ENCODE measurements at regions not wholly inside any gene's neighbourhood (a gene's known extent, or its start where the extent isn't known, plus 50 kb on each side); places are given as distances from the start of the nearest gene placed in this dataset.

DNA sequence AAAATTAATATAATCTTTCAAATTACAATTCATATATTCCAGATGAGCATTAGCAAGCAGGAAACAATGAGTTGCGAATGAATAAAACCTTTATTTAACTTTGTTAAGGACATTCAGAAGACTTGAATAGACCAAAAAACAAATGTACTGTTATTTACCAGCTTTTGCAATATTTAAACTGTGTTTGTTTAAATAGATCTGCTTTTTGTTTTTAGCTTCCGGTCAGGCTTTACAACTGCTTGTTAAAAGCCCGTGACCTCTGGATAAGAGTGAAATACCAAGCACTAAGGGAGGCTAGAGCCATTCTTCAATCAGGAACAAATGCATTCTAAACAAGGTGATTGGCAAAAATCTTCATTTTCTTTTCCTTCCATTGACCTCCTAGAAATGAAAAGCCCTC, 184.9 kb upstream of the GNAI1 start:
- Histone ChIP-seq H3K9me3 (peaks cover 0 to 5% of the 10 kb centered on the region in 2 donors), H3K27me3 (no peaks in the 10 kb centered on the region), H3K36me3 (no peaks in the 10 kb centered on the region), H3K4me1 (no peaks in the 10 kb centered on the region), H3K27ac (no peak overlapping the region), H3K4me3 (no peak overlapping the region)
- TF ChIP-seq, protein P1, sequence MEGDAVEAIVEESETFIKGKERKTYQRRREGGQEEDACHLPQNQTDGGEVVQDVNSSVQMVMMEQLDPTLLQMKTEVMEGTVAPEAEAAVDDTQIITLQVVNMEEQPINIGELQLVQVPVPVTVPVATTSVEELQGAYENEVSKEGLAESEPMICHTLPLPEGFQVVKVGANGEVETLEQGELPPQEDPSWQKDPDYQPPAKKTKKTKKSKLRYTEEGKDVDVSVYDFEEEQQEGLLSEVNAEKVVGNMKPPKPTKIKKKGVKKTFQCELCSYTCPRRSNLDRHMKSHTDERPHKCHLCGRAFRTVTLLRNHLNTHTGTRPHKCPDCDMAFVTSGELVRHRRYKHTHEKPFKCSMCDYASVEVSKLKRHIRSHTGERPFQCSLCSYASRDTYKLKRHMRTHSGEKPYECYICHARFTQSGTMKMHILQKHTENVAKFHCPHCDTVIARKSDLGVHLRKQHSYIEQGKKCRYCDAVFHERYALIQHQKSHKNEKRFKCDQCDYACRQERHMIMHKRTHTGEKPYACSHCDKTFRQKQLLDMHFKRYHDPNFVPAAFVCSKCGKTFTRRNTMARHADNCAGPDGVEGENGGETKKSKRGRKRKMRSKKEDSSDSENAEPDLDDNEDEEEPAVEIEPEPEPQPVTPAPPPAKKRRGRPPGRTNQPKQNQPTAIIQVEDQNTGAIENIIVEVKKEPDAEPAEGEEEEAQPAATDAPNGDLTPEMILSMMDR (IDR thresholded peaks at IDR 0.05): no peak
- DNase-seq (ENCODE audit: low spot score): no peak

DNA sequence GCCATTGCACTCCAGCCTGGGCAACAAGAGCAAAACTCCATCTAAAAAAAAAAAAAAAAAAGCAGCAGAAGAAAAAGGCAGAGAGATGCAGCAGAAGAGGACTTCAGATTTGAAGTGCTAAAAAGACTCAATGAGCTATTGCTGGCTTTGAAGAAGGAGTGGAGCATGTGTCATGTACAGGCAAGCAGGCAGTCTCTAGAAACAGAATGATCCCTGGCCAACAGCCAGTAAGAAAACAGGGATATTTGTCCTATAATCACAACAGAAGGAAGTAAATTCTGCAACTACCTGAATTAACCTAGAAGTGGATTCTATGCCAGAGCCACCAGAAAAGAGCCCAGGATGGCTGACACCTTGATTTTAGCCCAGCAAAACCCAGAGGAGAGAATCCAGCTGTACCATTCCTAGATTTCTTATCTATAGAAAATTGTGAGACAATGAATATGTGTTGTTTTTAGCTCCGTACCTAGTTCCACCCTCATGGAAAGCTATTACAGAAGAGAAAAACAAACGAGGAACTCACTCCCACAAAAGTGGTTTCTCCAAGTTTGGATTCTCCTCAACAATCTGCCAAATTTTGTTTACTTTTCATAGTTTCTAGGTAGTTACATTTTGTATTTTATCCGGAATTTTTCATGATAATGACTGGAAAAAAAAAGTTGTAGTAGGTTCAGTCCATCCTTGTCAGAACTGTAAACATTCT, 198.2 kb upstream of the GNAI1 start:
- no peaks in the 10 kb centered on the region for H3K9me3 ChIP-seq
- DNase-seq (ENCODE audit: low spot score): no peak
- no peaks in the 10 kb centered on the region for H3K36me3 ChIP-seq
- H3K4me3 ChIP-seq: no peak overlapping the region
- no peak overlapping the region for H3K27ac ChIP-seq
- H3K27me3 ChIP-seq: no peaks in the 10 kb centered on the region
- no peaks in the 10 kb centered on the region for H3K4me1 ChIP-seq
- TF ChIP-seq, protein P1 (IDR thresholded peaks at IDR 0.05): no peak

DNA sequence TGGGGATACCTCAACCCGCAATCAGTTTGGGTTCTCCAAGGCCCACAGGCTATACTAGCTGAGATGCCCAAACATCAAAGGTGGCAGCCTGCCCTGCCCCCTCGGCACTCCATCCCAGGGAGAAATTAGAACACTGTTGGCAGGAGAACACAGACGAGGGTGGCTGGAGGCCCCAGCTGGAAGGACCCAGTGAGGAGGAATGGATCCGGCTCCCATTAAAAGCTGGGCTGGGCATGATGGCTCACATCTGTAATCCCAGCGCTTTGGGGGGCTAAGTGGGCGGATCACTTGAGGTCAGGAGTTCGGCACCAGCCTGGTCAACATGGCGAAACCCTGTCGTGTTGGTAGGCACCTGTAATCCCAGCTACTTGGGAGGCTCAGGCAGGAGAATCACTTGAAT, 199.9 kb upstream of the GNAI1 start:
- H3K9me3 ChIP-seq: no peaks in the 10 kb centered on the region
- DNase-seq (ENCODE audit: low spot score): no peak
- TF ChIP-seq, protein P1 (IDR thresholded peaks at IDR 0.05): no peak
- H3K36me3 ChIP-seq: no peaks in the 10 kb centered on the region
- H3K27ac ChIP-seq: no peak overlapping the region
- H3K4me3 ChIP-seq: no peak overlapping the region
- H3K4me1 ChIP-seq: no peaks in the 10 kb centered on the region
- H3K27me3 ChIP-seq: no peaks in the 10 kb centered on the region

DNA sequence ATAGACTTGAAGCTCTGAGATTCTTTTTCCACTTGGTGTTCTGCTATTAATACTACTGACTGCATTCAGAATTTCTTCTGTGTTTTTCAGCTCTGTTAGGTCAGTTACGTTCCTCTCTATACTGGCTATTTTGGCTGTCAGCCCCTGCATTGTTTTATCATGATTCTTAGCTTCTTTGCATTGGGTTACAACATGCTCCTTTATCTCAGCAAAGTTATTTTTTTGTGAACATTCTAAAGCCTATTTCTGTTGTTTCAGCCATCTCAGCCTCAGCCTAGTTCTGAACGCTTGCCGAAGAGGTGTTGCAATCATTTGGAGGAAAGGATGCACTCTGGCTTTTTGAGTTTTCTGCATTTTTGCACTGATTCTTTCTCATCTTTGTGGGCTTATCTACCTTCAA, 201.5 kb upstream of the GNAI1 start:
- Histone ChIP-seq H3K27me3 (no peaks in the 10 kb centered on the region), H3K9me3 (no peaks in the 10 kb centered on the region), H3K4me1 (no peaks in the 10 kb centered on the region), H3K27ac (no peak overlapping the region), H3K36me3 (no peaks in the 10 kb centered on the region), H3K4me3 (no peak overlapping the region)
- TF ChIP-seq, protein P1 (IDR thresholded peaks at IDR 0.05): no peak
- DNase-seq (ENCODE audit: low spot score): no peak

DNA sequence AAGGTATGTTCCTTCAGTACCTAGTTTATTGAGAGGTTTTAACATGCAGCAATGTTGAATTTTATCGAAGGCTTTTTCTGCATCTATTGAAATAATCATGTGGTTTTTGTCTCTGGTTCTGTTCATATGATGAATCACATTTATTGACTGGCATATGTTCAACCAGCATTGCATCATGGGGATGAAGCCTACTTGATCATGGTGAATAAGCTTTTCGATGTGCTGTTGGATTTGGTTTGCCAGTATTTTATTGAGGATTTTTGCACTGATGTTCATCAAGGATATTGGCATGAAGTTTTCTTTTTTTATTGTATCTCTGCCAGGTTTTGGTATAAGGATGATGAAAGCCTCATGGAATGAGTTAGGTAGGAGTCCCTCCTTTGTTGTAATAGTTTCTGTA, 204.0 kb upstream of the GNAI1 start:
- Histone ChIP-seq H3K4me3 (no peak overlapping the region), H3K27ac (no peak overlapping the region), H3K9me3 (no peaks in the 10 kb centered on the region), H3K36me3 (no peaks in the 10 kb centered on the region), H3K4me1 (no peaks in the 10 kb centered on the region), H3K27me3 (no peaks in the 10 kb centered on the region)
- TF ChIP-seq, protein P1 (IDR thresholded peaks at IDR 0.05): no peak
- no peak for DNase-seq (ENCODE audit: low spot score)

DNA sequence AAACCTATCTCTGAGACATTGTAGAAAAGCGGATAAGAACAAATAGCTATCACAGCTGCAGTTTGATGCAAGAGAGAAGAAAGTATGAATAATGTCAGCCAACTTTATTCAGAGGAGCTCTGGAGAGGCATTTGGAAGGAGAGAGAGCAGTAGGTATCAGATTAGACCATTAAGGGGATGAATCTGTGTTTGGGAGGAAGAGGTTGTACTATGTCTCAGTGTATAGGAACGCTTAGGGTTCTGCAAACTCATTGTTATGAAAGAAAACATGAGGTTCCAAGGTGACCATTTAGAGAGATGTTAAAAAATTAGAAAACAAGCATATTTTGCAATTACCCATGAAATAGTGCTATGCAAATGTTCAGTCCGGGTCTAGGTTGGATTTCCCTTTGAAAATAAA, 207.5 kb upstream of the GNAI1 start:
- H3K4me3 ChIP-seq: no peak overlapping the region
- TF ChIP-seq, protein P1 (IDR thresholded peaks at IDR 0.05): no peak
- H3K36me3 ChIP-seq: no peaks in the 10 kb centered on the region
- DNase-seq (ENCODE audit: low spot score): no peak
- no peaks in the 10 kb centered on the region for H3K9me3 ChIP-seq
- no peaks in the 10 kb centered on the region for H3K4me1 ChIP-seq
- H3K27me3 ChIP-seq: no peaks in the 10 kb centered on the region
- H3K27ac ChIP-seq: no peak overlapping the region
